Activated B cell treated with CpG ODN at 0.5 μM for 24 hours (primary cell): ENCODE measurements at regions not wholly inside any gene's neighbourhood (a gene's known extent, or its start where the extent isn't known, plus 50 kb on each side); places are given as distances from the start of the nearest gene placed in this dataset.

Source experiments
- ATAC-seq: fragments of 200-7000 bp; cut with Tn5 transposase; one replicate; pipeline ENCODE4 v1.10.0; 2021; ENCODE audit warnings: low read depth, mild to moderate bottlenecking, moderate library complexity
- CTCF ChIA-PET: fragments of 350-600 bp; sonication (Branson Sonifier 250); formaldehyde crosslinking; loops from one replicate; lab custom pipeline; 2021; ENCODE audit warnings: antibody characterized with exemption; lab: Charles Lee
- POLR2A ChIA-PET: fragments of 350-600 bp; sonication (Branson Sonifier 250); formaldehyde crosslinking; loops from one replicate; lab custom pipeline; 2021; ENCODE audit warnings: antibody characterized with exemption; lab: Charles Lee
- DNase-seq: peaks from one replicate; pipeline ENCODE4 v3.0.0; 2022
- H3K27ac Mint-ChIP-seq: one replicate; pipeline ENCODE4 v1.8.0; 2020; ENCODE audit warnings: mixed read lengths
- H3K27me3 Mint-ChIP-seq: one replicate; pipeline ENCODE4 v1.8.0; 2021; ENCODE audit warnings: mixed read lengths
- H3K36me3 Mint-ChIP-seq: one replicate; pipeline ENCODE4 v1.8.0; 2021; ENCODE audit warnings: low read depth, mixed read lengths
- H3K4me1 Mint-ChIP-seq: one replicate; pipeline ENCODE4 v1.8.0; 2021; ENCODE audit warnings: mixed read lengths
- H3K4me3 Mint-ChIP-seq: one replicate; pipeline ENCODE4 v1.8.0; 2020; ENCODE audit warnings: mild to moderate bottlenecking, mixed read lengths
- H3K9me3 Mint-ChIP-seq: one replicate; pipeline ENCODE4 v1.8.0; 2020; ENCODE audit warnings: mixed read lengths
- intact Hi-C: fragments of 100-400 bp; cut with micrococcal nuclease; formaldehyde crosslinking; loops from one replicate; pipeline ENCODE4 v1.15.1; 2024
- TF ChIP-seq, protein P1 (sequence below): fragments of 200-600 bp; IDR thresholded peaks from one replicate; pipeline ENCODE4 v1.8.0; 2022; ENCODE audit warnings: antibody characterized with exemption, mild to moderate bottlenecking

DNA sequence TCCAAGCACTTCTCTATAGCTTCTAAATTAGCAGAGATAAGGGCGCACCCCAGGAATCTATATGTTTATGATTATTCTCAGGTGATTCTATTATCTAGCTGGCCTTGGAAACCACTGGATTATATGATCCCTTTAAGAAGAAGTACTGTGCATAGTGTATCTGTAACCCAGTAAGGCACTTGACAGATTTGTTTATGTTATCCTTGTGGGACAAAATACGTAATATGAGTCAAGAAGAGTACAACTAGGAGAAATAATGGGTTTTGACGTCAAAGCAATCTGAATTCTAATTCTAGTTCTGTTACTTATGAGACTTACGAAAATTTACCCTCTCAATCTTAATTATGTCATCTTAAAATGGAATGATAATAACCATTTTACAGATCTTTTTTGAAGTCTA, 259.6 kb upstream of the NAV3 start:
- Mint-ChIP-seq H3K9me3 (no peaks in the 10 kb centered on the region), H3K27ac (no peak overlapping the region), H3K27me3 (no peaks in the 10 kb centered on the region), H3K4me3 (no peak overlapping the region), H3K36me3 (no peaks in the 10 kb centered on the region), H3K4me1 (no peaks in the 10 kb centered on the region)
- POLR2A ChIA-PET = no interaction called here
- CTCF ChIA-PET = no interaction called here
- intact Hi-C loops = no loop called here
- DNase-seq (no peak), ATAC-seq (no peak)
- TF ChIP-seq, protein P1, sequence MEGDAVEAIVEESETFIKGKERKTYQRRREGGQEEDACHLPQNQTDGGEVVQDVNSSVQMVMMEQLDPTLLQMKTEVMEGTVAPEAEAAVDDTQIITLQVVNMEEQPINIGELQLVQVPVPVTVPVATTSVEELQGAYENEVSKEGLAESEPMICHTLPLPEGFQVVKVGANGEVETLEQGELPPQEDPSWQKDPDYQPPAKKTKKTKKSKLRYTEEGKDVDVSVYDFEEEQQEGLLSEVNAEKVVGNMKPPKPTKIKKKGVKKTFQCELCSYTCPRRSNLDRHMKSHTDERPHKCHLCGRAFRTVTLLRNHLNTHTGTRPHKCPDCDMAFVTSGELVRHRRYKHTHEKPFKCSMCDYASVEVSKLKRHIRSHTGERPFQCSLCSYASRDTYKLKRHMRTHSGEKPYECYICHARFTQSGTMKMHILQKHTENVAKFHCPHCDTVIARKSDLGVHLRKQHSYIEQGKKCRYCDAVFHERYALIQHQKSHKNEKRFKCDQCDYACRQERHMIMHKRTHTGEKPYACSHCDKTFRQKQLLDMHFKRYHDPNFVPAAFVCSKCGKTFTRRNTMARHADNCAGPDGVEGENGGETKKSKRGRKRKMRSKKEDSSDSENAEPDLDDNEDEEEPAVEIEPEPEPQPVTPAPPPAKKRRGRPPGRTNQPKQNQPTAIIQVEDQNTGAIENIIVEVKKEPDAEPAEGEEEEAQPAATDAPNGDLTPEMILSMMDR = no peak

- DNase-seq (no peak), ATAC-seq (no peak)
- no peaks in the 10 kb centered on the region for H3K36me3 Mint-ChIP-seq
- no peaks in the 10 kb centered on the region for H3K27me3 Mint-ChIP-seq
- H3K27ac Mint-ChIP-seq = no peak overlapping the region
- intact Hi-C loops = no loop called here
- ChIA-PET CTCF (no interaction called here), POLR2A (no interaction called here)
- TF ChIP-seq, protein P1 = no peak
- no peak overlapping the region for H3K4me3 Mint-ChIP-seq
- H3K9me3 Mint-ChIP-seq = no peaks in the 10 kb centered on the region
- H3K4me1 Mint-ChIP-seq = no peaks in the 10 kb centered on the region
These were observed 260.8 kb upstream of the NAV3 start for GRCh38 chr12:77569876-77570275.

DNA sequence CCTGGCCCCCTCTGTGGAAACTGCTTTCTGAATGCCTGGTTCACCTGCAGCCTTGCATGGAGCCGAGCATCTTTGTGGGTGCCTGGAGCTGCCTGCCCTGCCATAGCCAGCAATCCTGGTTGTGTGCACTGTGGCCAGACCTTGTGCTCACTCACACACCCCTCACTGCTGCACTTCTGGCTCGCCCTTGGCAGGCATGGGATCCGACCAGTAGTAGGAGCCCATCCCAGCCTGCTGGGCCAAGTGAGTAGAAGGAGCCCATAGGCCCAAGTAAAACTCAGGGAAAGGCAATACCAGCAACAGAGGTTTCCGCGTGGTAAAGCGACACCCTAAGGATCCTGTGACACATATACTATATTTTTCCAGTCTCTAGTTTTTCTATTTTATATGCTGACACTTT, 270.0 kb upstream of the NAV3 start:
- Mint-ChIP-seq H3K27ac (no peak overlapping the region), H3K4me1 (no peaks in the 10 kb centered on the region), H3K27me3 (no peaks in the 10 kb centered on the region), H3K9me3 (no peaks in the 10 kb centered on the region), H3K4me3 (no peak overlapping the region), H3K36me3 (no peaks in the 10 kb centered on the region)
- ATAC-seq = no peak
- intact Hi-C loops = no loop called here
- DNase-seq = no peak
- TF ChIP-seq, protein P1 = no peak
- ChIA-PET POLR2A (no interaction called here), CTCF (no interaction called here)

DNA sequence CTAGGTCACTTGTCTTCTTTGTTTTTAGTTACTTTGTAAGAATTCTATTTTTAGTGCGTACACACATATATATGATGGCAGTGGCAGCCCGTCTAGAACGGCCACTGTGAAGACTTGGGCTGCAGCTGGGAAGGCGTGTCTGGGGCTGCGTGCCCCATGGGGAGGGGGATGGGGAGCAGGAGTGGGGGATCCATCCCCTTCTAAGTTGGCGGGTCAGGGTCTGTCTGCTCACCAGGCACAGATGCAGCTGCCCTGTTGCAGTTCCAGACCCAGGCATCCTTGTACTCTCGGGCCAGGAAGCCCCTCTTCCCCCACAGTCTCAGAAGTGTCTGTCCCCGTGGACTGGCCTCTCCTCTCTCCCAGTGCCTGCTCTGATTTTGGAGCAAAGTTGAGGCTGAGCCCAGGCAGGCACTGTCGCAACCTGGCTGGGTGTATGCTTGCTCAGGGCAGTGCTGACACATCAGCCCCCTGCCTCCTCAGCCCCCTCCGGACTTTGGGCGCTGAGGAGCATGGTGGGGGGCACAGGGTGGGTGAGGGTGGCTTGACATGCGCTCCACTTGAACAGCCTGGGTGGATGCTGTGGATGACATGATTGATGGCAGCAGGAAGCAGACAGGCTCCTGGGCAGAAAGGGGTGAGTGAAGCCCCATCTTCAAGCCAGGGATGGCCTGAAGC, 271.2 kb upstream of the NAV3 start:
- no peak for ATAC-seq
- Mint-ChIP-seq H3K4me1 (no peaks in the 10 kb centered on the region), H3K27me3 (no peaks in the 10 kb centered on the region), H3K36me3 (no peaks in the 10 kb centered on the region), H3K4me3 (no peak overlapping the region), H3K9me3 (no peaks in the 10 kb centered on the region), H3K27ac (no peak overlapping the region)
- intact Hi-C loops = no loop called here
- TF ChIP-seq, protein P1 = no peak
- POLR2A ChIA-PET = no interaction called here
- CTCF ChIA-PET = no interaction called here
- no peak for DNase-seq

GRCh38 chr12:77555074-77555473, 275.6 kb upstream of the NAV3 start:
- TF ChIP-seq, protein P1 = no peak
- Mint-ChIP-seq H3K4me3 (no peak overlapping the region), H3K9me3 (no peaks in the 10 kb centered on the region), H3K36me3 (no peaks in the 10 kb centered on the region), H3K4me1 (no peaks in the 10 kb centered on the region), H3K27ac (no peak overlapping the region), H3K27me3 (no peaks in the 10 kb centered on the region)
- ChIA-PET POLR2A (no interaction called here), CTCF (no interaction called here)
- intact Hi-C loops = no loop called here
- DNase-seq (no peak), ATAC-seq (no peak)
